Stimulated activated CD4-positive, alpha-beta T cell treated with anti-CD3 and anti-CD28 coated beads, Interleukin-12 subunit alpha, Interleukin-12 subunit beta, amount 100 ng/mL, for 24 hours (primary cell): ENCODE measurements at regions not wholly inside any gene's neighbourhood (a gene's known extent, or its start where the extent isn't known, plus 50 kb on each side); places are given as distances from the start of the nearest gene placed in this dataset.
"Not testable (repeated sequence)": the region's sequence is repeated elsewhere in the genome, so short reads cannot be mapped to it uniquely, and the experiment has no call there.

ENCODE experiments used
- DNase-seq, 2 experiments: peaks; one replicate each; pipeline ENCODE4 v3.0.0-alpha.2; 2020; ENCODE audit warnings: low read depth in 2 of 2

- DNase-seq = no peak
Measured at GRCh38 chr9:1554081-1555035, 460.8 kb upstream of the SMARCA2 start.

GRCh38 chr9:1558666-1559065 lies 456.5 kb upstream of the SMARCA2 start:
- not testable (repeated sequence) for DNase-seq

GRCh38 chr9:1575939-1576338 lies 439.2 kb upstream of the SMARCA2 start:
- no peak for DNase-seq

DNA sequence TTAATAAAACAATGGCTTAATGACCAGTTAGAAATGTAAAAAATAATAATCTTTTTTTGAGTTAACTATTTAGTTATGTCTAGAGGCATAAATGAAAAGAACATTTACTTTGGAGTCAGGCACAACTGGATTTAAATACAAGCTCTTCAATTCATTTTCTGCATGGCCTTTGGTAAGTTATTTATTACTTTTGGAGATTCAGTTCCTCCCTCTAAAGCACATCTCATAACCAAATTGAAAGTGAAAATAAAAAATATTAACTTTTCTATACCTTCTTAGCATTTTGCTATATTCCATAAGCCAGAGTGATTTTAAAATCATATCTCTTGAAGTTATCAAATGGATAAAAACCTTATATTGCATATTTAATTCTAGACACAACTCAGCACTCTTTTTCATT lies 434.9 kb upstream of the SMARCA2 start:
- DNase-seq = no peak

DNA sequence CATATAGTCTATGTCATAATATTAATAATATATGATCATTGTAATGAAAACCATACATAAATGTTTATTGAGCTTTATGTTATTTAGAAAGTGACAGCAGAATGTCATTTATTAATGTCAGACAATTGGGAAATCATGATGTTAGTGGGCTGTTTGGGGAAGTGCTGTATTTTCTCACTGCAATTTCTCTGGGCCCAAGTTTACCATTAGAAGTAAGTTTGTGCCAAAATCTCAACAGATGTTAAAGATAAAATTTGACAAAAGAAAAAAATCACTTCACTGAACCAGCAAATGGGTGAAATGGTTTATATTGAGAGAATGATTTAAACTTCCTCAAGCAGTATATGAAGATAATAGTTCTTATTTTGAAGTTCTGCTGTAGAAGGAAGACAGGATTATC lies 433.2 kb upstream of the SMARCA2 start:
- no peak for DNase-seq

DNA sequence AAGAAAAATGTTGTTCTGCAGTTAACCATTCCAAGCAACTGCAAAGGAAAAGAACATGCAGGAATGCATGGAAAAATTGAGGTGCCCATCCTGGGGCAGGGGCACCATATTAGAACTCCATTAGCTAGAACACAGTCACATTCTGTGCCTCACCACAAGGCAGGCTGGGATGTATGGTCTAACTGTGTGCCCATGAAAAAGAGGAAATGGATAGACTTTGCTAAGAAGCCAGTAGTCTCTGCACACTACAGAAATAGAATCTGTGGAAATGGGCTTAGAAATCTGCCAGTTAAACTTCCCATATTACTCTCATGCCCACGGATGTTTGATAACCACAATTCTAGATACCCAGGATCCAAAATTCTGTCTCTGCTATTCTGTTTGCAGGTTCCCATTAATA lies 423.8 kb upstream of the SMARCA2 start:
- no peak for DNase-seq

DNA sequence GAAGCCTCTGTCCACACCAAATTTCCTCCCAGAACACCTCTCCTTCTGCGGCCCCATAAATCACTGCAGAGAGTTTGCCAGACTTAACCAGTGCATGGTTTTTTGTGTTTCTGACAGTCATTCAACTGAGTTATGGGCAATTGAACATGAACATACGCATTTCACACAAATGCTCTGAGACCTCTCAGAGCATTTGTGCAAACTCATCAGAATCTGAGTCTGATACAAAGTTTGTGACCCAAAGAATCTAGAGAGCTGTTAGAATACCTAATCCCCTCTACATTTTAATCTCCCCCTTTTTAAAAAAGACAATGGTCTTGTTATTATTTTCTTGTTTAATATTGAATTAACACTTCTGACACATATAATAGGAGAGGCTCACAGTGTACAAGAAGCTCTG lies 416.9 kb upstream of the SMARCA2 start:
- DNase-seq = no peak

DNA sequence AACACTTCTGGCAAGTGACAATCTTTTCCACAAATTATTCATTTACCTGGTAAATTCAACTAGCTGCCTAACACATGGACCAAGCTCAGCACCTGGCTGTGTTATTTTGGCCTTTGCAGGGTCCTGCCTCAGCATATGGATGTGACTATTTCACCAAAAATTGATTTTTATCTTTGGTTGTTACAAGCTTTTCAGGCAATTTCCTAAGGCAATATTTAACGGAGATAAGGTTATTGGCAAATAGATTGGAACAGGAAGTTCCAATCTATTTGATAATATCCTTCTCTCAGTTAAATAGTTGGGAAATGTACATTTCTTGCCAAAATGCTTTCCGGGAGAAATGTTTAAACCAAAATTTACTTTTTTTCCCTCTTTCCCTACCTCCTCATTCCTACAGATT lies 415.2 kb upstream of the SMARCA2 start:
- no peak for DNase-seq

DNA sequence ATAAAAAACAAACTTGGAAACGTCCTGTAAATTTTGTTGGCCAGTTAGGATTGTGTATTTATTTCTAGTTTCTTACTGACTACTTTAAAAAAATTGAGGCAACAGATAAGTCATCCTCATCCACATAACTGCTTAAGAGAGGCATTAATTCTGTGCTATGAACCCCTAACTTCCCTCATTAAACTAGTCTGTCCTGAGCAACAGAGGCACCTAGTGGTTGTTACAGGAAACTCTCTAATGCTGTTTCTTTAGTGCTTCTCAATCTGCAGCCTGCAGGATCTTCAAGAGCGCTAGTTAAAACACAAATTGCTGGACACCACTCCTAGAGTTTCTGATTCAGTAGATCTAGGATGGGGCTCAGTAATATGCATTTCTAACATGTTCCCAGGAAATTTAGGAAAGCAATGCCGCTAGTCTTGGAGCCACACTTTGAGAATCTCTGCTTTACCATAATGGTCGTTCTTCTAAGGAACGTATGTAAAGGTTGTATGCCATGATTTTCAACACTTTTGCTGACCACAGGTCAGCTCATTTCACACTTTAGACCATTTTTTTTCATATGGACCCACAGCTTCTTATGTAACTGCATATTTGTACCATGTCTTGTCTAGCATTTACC lies 410.1 kb upstream of the SMARCA2 start:
- no peak for DNase-seq

GRCh38 chr9:1606253-1606652 lies 408.9 kb upstream of the SMARCA2 start:
- no peak for DNase-seq

DNA sequence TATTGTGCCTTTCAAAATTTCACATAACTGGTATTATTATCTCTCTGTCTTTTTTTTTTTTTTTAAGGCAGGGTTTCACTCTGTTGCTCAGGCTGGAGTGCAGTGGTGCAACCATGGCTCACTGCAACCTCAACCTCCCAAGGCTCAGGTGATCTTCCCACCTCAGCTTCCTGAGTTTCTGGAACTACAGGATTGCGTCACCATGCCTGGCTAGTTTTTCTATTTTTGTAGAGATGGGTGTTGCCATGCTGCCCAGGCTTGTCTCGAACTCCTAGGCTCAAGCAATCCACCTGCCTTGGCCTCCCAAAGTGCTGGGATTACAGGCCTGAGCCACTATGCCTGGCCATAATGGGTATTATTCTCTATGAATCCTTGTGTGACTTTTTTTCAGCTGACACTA lies 402.3 kb upstream of the SMARCA2 start:
- no peak for DNase-seq

- DNase-seq = no peak
Measured at GRCh38 chr9:1617419-1617818, 397.7 kb upstream of the SMARCA2 start.

- DNase-seq = no peak
Measured at GRCh38 chr9:1619915-1620710, 395.0 kb upstream of the SMARCA2 start.

DNA sequence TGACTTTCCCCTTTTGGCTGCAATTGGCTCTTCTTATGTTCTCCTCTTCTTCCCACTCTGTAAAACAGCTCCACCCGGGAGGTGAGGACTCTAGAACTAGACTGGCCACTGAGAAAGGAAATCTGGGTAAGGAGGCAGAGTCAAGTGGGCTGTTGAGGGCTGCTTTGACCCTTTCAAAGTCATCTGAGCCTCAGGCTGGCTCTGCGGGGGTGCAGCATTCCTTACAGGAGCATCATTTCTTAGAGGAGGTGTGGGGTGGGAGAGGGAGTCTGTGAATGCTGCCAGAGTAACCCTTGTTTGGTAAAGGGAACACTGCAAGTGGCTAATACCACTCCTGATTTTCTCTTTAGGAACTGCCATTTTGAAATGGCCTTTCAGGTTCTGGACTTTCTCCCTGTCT lies 377.7 kb upstream of the SMARCA2 start:
- DNase-seq = no peak

GRCh38 chr9:1639166-1639565 lies 376.0 kb upstream of the SMARCA2 start:
- DNase-seq = no peak

DNA sequence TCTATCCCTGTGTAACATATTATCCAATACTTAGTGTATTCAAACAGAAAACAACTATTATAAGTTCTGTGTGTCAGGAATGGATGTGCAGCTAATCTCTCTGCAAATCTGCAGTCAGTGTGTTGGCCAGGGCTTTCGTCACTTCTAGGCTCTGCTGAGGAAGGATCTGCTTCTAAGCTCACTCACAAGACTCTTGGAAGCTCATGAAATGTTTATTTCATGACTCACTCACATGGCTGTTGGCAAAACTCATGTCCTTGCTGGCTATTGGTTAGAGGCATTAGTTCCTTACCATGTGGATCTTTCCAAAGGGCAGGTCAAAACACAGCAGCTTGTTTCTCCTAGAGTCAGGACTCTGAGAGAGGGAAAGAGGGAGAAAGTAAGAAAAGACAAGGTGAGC lies 367.4 kb upstream of the SMARCA2 start:
- DNase-seq = no peak

- no peak for DNase-seq
Measured at GRCh38 chr9:1653282-1653681, 361.9 kb upstream of the SMARCA2 start.

DNA sequence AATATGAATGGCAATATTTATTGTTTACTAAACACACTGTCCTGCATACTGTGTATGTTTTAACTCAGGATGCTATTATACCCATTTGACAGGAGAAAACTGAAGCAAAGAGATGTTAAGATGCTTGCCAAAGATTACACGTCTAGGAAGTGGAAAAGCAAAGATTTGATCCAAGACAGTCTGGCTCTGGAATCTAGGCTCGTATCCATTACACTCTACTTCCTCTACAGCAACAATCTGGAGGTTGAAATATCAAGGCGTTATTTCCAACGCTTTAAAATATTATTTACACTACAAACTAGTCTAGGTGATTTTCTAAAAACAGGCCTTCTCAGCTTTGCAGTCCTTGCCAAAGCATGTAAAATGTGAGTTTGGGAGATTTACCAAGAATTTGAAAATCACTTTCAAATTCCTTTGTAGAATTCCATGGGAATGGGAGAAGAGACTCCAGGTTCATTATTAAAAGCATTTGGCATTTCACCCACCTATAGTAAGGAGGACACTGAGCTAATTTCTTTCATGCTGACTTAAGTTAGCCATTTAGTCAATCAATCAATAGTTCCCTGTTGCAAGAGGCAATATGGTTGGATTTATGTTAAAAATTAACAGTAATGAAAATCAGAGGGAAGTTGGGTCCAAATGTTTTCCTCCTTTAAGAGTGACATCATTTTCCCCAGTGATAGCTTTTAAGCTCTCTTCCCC lies 356.3 kb upstream of the SMARCA2 start:
- no peak for DNase-seq

DNA sequence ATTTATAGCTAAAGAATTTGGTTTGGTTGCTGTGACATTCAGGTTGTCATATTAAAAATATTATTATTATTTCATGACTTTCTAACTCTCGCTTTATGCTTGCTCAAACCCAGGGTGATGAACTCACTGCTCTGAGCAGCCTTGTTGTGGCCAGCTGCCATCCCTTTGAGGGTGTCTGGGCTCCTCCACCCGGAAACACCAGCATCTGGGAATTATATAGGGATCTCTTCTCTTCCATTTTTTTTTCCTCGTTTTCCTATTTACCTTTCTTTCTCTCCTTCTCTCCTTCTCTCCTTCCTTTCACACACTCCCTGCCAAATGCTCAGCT lies 355.8 kb upstream of the SMARCA2 start:
- DNase-seq = no peak

DNA sequence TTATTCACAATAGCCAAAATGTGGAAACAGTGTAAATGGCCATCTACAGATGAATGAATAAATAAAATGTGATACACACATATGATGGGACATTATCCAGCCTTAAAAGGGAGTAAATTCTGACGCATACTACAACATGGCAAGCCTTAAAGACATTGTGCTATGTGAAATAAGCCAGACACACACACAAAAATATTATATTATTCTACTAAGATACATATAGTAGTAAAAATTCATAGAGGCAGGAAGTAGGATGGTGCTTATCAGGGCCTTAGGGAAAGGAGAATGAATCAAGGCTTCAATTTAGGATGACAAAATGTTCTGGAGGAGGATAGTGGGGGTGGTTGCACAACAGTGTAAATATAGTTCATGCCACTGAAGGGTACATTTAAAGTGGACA lies 346.7 kb upstream of the SMARCA2 start:
- DNase-seq = no peak

DNA sequence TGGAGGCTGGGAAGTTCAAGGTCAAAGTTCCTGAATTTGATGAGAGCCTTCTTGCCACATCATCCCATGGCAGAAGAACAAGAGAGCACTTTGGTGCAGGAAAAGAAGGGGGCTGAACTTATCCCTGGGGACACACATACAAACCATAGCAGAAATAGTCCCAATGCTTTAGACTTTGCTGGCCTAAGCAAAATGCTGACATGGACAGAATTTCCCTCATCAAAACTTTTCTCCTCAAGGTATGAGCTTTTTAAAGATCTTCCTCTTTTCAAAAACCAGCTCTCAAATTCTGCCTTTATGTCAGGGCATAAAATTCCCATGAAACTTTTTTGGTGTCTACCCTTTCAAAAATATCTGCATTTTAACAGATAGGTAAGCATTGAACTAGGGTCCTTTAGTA lies 341.8 kb upstream of the SMARCA2 start:
- DNase-seq = no peak

DNA sequence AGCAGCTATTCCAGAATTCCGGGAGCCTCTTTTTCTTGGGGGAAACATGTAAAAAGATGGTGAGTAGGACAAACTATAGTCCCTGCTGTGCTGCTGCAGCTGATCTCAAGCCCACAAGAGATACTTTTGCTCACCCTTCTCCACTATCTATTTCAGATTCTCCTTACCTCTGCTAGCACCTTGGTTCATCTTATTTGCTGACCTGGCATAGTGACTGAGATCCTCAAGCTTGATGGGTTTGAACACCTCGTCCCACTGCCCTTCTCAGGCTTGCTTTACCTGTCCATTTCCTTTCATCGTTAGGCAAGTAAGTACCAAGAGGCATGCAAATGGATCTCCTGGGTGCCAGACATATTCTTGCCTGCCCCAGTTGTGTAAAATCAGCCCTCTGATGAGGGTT lies 338.4 kb upstream of the SMARCA2 start:
- no peak for DNase-seq
